PFSK-1 (cell line): ENCODE measurements at regions not wholly inside any gene's neighbourhood (a gene's known extent, or its start where the extent isn't known, plus 50 kb on each side); places are given as distances from the start of the nearest gene placed in this dataset.

ENCODE experiments used
- POLR2AphosphoS5 ChIP-seq: IDR thresholded peaks from 2 replicates; pipeline ENCODE4 v1.6.1; 2012; ENCODE audit warnings: low read depth, mild to moderate bottlenecking, control low read depth, low read length, moderate library complexity
- SIN3A ChIP-seq: IDR thresholded peaks from 2 replicates; pipeline ENCODE4 v1.6.1; 2012; ENCODE audit warnings: mild to moderate bottlenecking, low read length, moderate library complexity, borderline replicate concordance; ENCODE audit not compliant: insufficient read depth

DNA sequence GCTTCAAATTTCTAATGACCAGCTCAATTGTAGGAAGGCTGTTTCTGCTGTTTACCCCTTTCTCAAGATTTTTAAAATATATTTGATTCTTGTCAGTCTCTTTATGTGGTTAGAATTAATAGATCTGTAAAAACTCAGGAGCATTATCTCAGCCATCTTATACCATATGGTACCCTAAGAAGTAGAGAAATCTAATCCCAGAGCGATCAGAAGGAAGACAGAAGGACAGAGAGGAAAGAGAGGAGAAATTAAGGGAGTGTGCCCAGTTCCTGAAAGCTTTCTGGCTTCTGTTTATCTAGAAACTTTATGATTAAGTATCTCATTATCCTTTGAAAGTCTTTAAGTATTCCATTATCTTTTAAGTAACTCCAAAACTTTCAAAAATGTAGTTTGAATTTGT, 152.1 kb upstream of the NAV3 start:
- no peak for TF ChIP-seq POLR2AphosphoS5
- no peak for TF ChIP-seq SIN3A
